CD4-positive, CD25-positive, alpha-beta regulatory T cell (primary cell): ENCODE measurements at regions not wholly inside any gene's neighbourhood (a gene's known extent, or its start where the extent isn't known, plus 50 kb on each side); places are given as distances from the start of the nearest gene placed in this dataset.

Source experiments
- ATAC-seq, 2 donors: fragments of 150-1000 bp; cut with Tn5 transposase; one replicate each; pipeline ENCODE4 v1.10.0; 2021; ENCODE audit warnings: low read depth in 2 of 2, moderate number of reproducible peaks in 2 of 2, moderate library complexity in 1 of 2
- DNase-seq, 3 donors: peaks; one replicate each; pipeline versions ENCODE4 v3.0.0 to v3.0.0-alpha.2; 2012 to 2022; ENCODE audit warnings: mixed read lengths in 1 of 3
- H3K27ac ChIP-seq: one replicate; pipeline ENCODE4 v1.7.0; 2013; ENCODE audit warnings: mild to moderate bottlenecking, low read length; ENCODE audit not compliant: insufficient read depth, poor library complexity, severe bottlenecking
- H3K27me3 ChIP-seq: one replicate; pipeline ENCODE4 v1.7.0; 2013; ENCODE audit warnings: low read length; ENCODE audit not compliant: control insufficient read depth, insufficient read depth
- H3K36me3 ChIP-seq: one replicate; pipeline ENCODE4 v1.7.0; 2013; ENCODE audit warnings: mild to moderate bottlenecking, low read length, moderate library complexity; ENCODE audit not compliant: control insufficient read depth, insufficient read depth
- H3K4me1 ChIP-seq: 2 replicates; pipeline ENCODE4 v1.7.0; 2013; ENCODE audit warnings: mild to moderate bottlenecking, low read length; ENCODE audit not compliant: insufficient read depth, control insufficient read depth, poor library complexity, severe bottlenecking
- H3K4me3 ChIP-seq: one replicate; pipeline ENCODE4 v1.7.0; 2013; ENCODE audit warnings: low read depth, mild to moderate bottlenecking, low read length, moderate library complexity
- H3K9me3 ChIP-seq, 2 experiments: 1 replicate in 1 of 2; 2 replicates in 1 of 2; pipeline ENCODE4 v1.7.0; 2013; ENCODE audit warnings: low read length in 2 of 2, mild to moderate bottlenecking in 1 of 2, moderate library complexity in 1 of 2; ENCODE audit not compliant: control insufficient read depth in 2 of 2
- H3K27ac Mint-ChIP-seq, 3 donors: one replicate each; pipeline ENCODE4 v1.8.0; 2020 to 2022; ENCODE audit warnings: mild to moderate bottlenecking in 3 of 3, mixed read lengths in 3 of 3, moderate library complexity in 2 of 3
- H3K27me3 Mint-ChIP-seq: one replicate; pipeline ENCODE4 v1.8.0; 2022; ENCODE audit warnings: mild to moderate bottlenecking, mixed read lengths
- H3K36me3 Mint-ChIP-seq: one replicate; pipeline ENCODE4 v1.8.0; 2020; ENCODE audit warnings: mixed read lengths
- H3K4me1 Mint-ChIP-seq, 4 donors: one replicate each; pipeline ENCODE4 v1.8.0; 2020 to 2022; ENCODE audit warnings: mixed read lengths in 4 of 4, mild to moderate bottlenecking in 1 of 4
- H3K4me3 Mint-ChIP-seq, 4 donors: one replicate each; pipeline ENCODE4 v1.8.0; 2020 to 2022; ENCODE audit warnings: mild to moderate bottlenecking in 4 of 4, mixed read lengths in 4 of 4, moderate library complexity in 3 of 4
- H3K9me3 Mint-ChIP-seq, 7 donors: one replicate each; pipeline ENCODE4 v1.8.0; 2020 to 2022; ENCODE audit warnings: mixed read lengths in 7 of 7, mild to moderate bottlenecking in 3 of 7, moderate library complexity in 2 of 7

- DNase-seq (no peak), ATAC-seq (no peak)
- Histone ChIP-seq H3K36me3 (no peaks in the 10 kb centered on the region), H3K27ac (no peak overlapping the region), H3K9me3 (no peaks in the 10 kb centered on the region), H3K4me3 (no peak overlapping the region), H3K4me1 (no peaks in the 10 kb centered on the region), H3K27me3 (no peaks in the 10 kb centered on the region)
- Mint-ChIP-seq H3K4me1 (no peaks in the 10 kb centered on the region), H3K27me3 (no peaks in the 10 kb centered on the region), H3K4me3 (no peak overlapping the region), H3K27ac (no peak overlapping the region), H3K9me3 (peaks cover 0 to 6% (median 3%) of the 10 kb centered on the region in 7 donors), H3K36me3 (no peaks in the 10 kb centered on the region)
Observed at GRCh38 chr4:123546573-123547060, 150.0 kb downstream of the SPRY1 start.

GRCh38 chr4:123547216-123548165 is 150.9 kb downstream of the SPRY1 start:
- H3K4me1 ChIP-seq: no peaks in the 10 kb centered on the region
- no peaks in the 10 kb centered on the region for H3K9me3 ChIP-seq
- H3K36me3 ChIP-seq: no peaks in the 10 kb centered on the region
- Mint-ChIP-seq H3K27ac (no peak overlapping the region), H3K4me3 (no peak overlapping the region), H3K4me1 (no peaks in the 10 kb centered on the region), H3K9me3 (peaks cover 0 to 6% (median 3%) of the 10 kb centered on the region in 7 donors), H3K36me3 (no peaks in the 10 kb centered on the region), H3K27me3 (no peaks in the 10 kb centered on the region)
- H3K27me3 ChIP-seq: no peaks in the 10 kb centered on the region
- H3K27ac ChIP-seq: no peak overlapping the region
- ATAC-seq (no peak), DNase-seq (no peak)
- no peak overlapping the region for H3K4me3 ChIP-seq

GRCh38 chr4:123553279-123553678 is 156.7 kb downstream of the SPRY1 start:
- Histone ChIP-seq H3K27ac (no peak overlapping the region), H3K27me3 (no peaks in the 10 kb centered on the region), H3K4me1 (no peaks in the 10 kb centered on the region), H3K4me3 (no peak overlapping the region), H3K9me3 (no peaks in the 10 kb centered on the region), H3K36me3 (no peaks in the 10 kb centered on the region)
- H3K4me1 Mint-ChIP-seq: no peaks in the 10 kb centered on the region
- peaks cover 0 to 6% (median 5%) of the 10 kb centered on the region in 7 donors for H3K9me3 Mint-ChIP-seq
- DNase-seq (no peak), ATAC-seq (no peak)
- H3K27me3 Mint-ChIP-seq: no peaks in the 10 kb centered on the region
- no peak overlapping the region for H3K27ac Mint-ChIP-seq
- H3K36me3 Mint-ChIP-seq: no peaks in the 10 kb centered on the region
- H3K4me3 Mint-ChIP-seq: no peak overlapping the region

GRCh38 chr4:123553733-123554637 is 157.4 kb downstream of the SPRY1 start:
- no peak for ATAC-seq
- no peak overlapping the region for H3K27ac Mint-ChIP-seq
- no peaks in the 10 kb centered on the region for H3K27me3 Mint-ChIP-seq
- H3K4me3 Mint-ChIP-seq: no peak overlapping the region
- no peak for DNase-seq
- Histone ChIP-seq H3K9me3 (no peaks in the 10 kb centered on the region), H3K27me3 (no peaks in the 10 kb centered on the region), H3K27ac (no peak overlapping the region), H3K4me3 (no peak overlapping the region), H3K36me3 (no peaks in the 10 kb centered on the region), H3K4me1 (no peaks in the 10 kb centered on the region)
- H3K36me3 Mint-ChIP-seq: no peaks in the 10 kb centered on the region
- peaks cover 0 to 6% (median 5%) of the 10 kb centered on the region in 7 donors for H3K9me3 Mint-ChIP-seq
- H3K4me1 Mint-ChIP-seq: no peaks in the 10 kb centered on the region

- Mint-ChIP-seq H3K27ac (no peak overlapping the region), H3K36me3 (no peaks in the 10 kb centered on the region), H3K4me1 (no peaks in the 10 kb centered on the region), H3K27me3 (no peaks in the 10 kb centered on the region), H3K9me3 (peaks cover 0 to 5% (median under 1%) of the 10 kb centered on the region in 7 donors), H3K4me3 (no peak overlapping the region)
- H3K9me3 ChIP-seq: no peaks in the 10 kb centered on the region
- no peak for DNase-seq
- no peak overlapping the region for H3K4me3 ChIP-seq
- no peaks in the 10 kb centered on the region for H3K27me3 ChIP-seq
- no peaks in the 10 kb centered on the region for H3K4me1 ChIP-seq
- no peaks in the 10 kb centered on the region for H3K36me3 ChIP-seq
- ATAC-seq: no peak
- H3K27ac ChIP-seq: no peak overlapping the region
Observed at GRCh38 chr4:123554801-123555232, 158.2 kb downstream of the SPRY1 start.

GRCh38 chr4:123555233-123555806 is 158.7 kb downstream of the SPRY1 start:
- Histone ChIP-seq H3K4me1 (no peaks in the 10 kb centered on the region), H3K4me3 (no peak overlapping the region), H3K27me3 (no peaks in the 10 kb centered on the region), H3K36me3 (no peaks in the 10 kb centered on the region), H3K27ac (no peak overlapping the region), H3K9me3 (no peaks in the 10 kb centered on the region)
- no peaks in the 10 kb centered on the region for H3K36me3 Mint-ChIP-seq
- no peak overlapping the region for H3K4me3 Mint-ChIP-seq
- no peak for ATAC-seq
- no peaks in the 10 kb centered on the region for H3K4me1 Mint-ChIP-seq
- no peak for DNase-seq
- no peak overlapping the region for H3K27ac Mint-ChIP-seq
- H3K9me3 Mint-ChIP-seq: peaks cover 0 to 5% (median 0%) of the 10 kb centered on the region in 7 donors
- no peaks in the 10 kb centered on the region for H3K27me3 Mint-ChIP-seq

- Histone ChIP-seq H3K4me3 (no peak overlapping the region), H3K36me3 (no peaks in the 10 kb centered on the region), H3K27ac (no peak overlapping the region), H3K27me3 (no peaks in the 10 kb centered on the region), H3K9me3 (no peaks in the 10 kb centered on the region), H3K4me1 (no peaks in the 10 kb centered on the region)
- no peak for ATAC-seq
- Mint-ChIP-seq H3K4me1 (no peaks in the 10 kb centered on the region), H3K4me3 (no peak overlapping the region), H3K36me3 (no peaks in the 10 kb centered on the region), H3K27me3 (no peaks in the 10 kb centered on the region), H3K27ac (no peak overlapping the region), H3K9me3 (peaks cover 0 to 5% (median 0%) of the 10 kb centered on the region in 7 donors)
- no peak for DNase-seq
Observed at GRCh38 chr4:123555807-123556273, 159.2 kb downstream of the SPRY1 start.
